ENCODE measurements at regions not wholly inside any gene's neighbourhood (a gene's known extent, or its start where the extent isn't known, plus 50 kb on each side); places are given as distances from the start of the nearest gene placed in this dataset.

DNA sequence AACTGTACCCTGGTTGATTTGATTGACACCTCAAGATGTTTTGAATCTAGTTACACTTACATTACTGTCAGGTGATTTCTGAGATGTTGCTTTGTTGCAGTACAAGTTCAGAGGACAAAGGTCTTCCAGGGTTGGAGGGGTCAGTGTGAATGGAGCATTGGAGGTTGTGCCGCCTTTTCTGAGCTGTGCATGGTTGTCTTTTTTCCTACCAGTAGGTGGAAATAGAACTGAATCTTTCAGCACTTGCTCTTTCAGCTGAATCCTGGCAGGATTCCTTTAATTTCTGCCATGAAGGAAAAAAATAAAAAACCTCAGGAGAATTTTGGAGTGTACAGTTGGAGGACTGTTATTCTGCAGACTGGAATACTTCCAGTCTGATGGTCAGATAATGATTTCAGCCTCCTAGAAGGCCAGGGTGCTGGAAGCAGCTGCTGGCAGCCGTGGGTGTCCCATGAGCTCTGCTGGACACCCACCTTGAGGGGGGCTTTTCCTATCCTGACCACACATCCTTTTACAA is 82.7 kb downstream of the PLCE1 start:
- no peak for TF ChIP-seq POLR2A (IDR thresholded peaks at IDR 0.05)
- TF ChIP-seq, protein P1, sequence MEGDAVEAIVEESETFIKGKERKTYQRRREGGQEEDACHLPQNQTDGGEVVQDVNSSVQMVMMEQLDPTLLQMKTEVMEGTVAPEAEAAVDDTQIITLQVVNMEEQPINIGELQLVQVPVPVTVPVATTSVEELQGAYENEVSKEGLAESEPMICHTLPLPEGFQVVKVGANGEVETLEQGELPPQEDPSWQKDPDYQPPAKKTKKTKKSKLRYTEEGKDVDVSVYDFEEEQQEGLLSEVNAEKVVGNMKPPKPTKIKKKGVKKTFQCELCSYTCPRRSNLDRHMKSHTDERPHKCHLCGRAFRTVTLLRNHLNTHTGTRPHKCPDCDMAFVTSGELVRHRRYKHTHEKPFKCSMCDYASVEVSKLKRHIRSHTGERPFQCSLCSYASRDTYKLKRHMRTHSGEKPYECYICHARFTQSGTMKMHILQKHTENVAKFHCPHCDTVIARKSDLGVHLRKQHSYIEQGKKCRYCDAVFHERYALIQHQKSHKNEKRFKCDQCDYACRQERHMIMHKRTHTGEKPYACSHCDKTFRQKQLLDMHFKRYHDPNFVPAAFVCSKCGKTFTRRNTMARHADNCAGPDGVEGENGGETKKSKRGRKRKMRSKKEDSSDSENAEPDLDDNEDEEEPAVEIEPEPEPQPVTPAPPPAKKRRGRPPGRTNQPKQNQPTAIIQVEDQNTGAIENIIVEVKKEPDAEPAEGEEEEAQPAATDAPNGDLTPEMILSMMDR (IDR thresholded peaks at IDR 0.05 in 8 of 11, conservative IDR thresholded peaks at IDR 0.05 in 3 of 11), result peak in 7 of 11 experiments; percentile 10 to 47 (median 39)
- no peak for TF ChIP-seq POLR2AphosphoS5 (IDR thresholded peaks at IDR 0.05)
